Ascending aorta (tissue), 2 donors: ENCODE measurements at regions not wholly inside any gene's neighbourhood (a gene's known extent, or its start where the extent isn't known, plus 50 kb on each side); places are given as distances from the start of the nearest gene placed in this dataset.

Experiments
- DNase-seq, 2 donors: peaks; one replicate each; pipeline ENCODE4 v3.0.0-alpha.2; 2019; ENCODE audit warnings: low spot score in 2 of 2
- H3K27ac ChIP-seq, 2 donors: fragments of 200-600 bp; sonication (generic); one replicate each; pipeline ENCODE4 v1.5.1; 2016 to 2017; ENCODE audit warnings: mild to moderate bottlenecking in 1 of 2
- H3K27me3 ChIP-seq: fragments of 200-600 bp; sonication (generic); one replicate; pipeline ENCODE4 v1.5.1; 2017
- H3K36me3 ChIP-seq, 2 donors: fragments of 200-600 bp; sonication (generic); one replicate each; pipeline ENCODE4 v1.5.1; 2016
- H3K4me1 ChIP-seq, 2 donors: fragments of 200-600 bp; sonication (generic); one replicate each; pipeline ENCODE4 v1.5.1; 2016 to 2017; ENCODE audit warnings: mild to moderate bottlenecking in 1 of 2
- H3K4me3 ChIP-seq, 2 donors: fragments of 200-600 bp; sonication (generic); one replicate each; pipeline ENCODE4 v1.5.1; 2016 to 2017; ENCODE audit warnings: mild to moderate bottlenecking in 1 of 2
- H3K9me3 ChIP-seq, 2 donors: fragments of 200-600 bp; sonication (generic); one replicate each; pipeline ENCODE4 v1.5.1; 2016
- CTCF ChIP-seq, 3 experiments: fragments of 200-600 bp in 2 of 3; fragments of 450-650 bp in 1 of 3; sonication (generic) in 2 of 3; IDR thresholded peaks; one replicate each; pipeline ENCODE4 v1.5.1; 2016 to 2019; ENCODE audit warnings: antibody characterized with exemption in 3 of 3, mild to moderate bottlenecking in 1 of 3, moderate library complexity in 1 of 3
- intact Hi-C: fragments of 100-400 bp; cut with DNase I; formaldehyde crosslinking; loops from one replicate; pipeline ENCODE4 v1.15.1; 2023

DNA sequence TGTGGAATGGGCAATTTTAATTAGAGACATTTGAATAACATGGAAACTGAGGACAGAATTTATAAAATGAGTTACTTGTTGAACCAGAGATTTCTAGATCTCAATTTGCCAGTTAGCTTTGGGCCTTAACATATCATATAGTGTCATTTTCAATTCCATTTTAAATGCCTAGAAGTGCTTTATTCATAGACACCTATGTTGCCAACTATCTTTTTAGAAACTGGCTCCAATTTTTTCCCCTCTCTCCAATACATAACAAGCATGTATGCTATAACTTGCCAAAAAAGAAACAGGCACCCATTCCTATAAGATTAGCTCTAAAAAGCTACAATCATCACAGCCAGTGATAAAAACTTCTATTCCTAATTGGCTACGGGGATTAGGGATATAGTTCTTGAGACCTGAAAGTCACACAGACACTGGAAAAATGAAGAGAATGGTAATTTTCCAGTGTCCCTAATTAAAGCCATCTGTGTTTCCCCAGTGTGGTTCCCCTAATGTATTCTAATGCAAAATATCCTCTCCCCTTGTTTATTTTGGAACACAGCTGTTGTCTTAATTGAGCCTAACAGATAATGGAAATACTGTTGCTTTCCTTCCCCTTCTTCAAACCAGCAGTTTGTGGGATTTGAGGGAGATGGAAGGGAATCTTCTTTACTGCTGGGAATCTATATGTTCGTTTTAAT, 205.5 kb upstream of the FSHR start:
- Histone ChIP-seq H3K36me3 (no peaks in the 10 kb centered on the region), H3K4me1 (no peaks in the 10 kb centered on the region), H3K4me3 (no peak overlapping the region), H3K9me3 (no peaks in the 10 kb centered on the region), H3K27ac (no peak overlapping the region), H3K27me3 (no peaks in the 10 kb centered on the region)
- TF ChIP-seq CTCF (IDR thresholded peaks at IDR 0.05), result no peak
- intact Hi-C loops, result no loop called here
- no peak for DNase-seq

- no peaks in the 10 kb centered on the region for H3K9me3 ChIP-seq
- no peak for DNase-seq
- no peaks in the 10 kb centered on the region for H3K4me1 ChIP-seq
- intact Hi-C loops, result no loop called here
- no peak for TF ChIP-seq CTCF (IDR thresholded peaks at IDR 0.05)
- H3K27me3 ChIP-seq, result no peaks in the 10 kb centered on the region
- H3K36me3 ChIP-seq, result no peaks in the 10 kb centered on the region
- no peak overlapping the region for H3K27ac ChIP-seq
- no peak overlapping the region for H3K4me3 ChIP-seq
Observed at GRCh38 chr2:49355611-49356010, 201.3 kb upstream of the FSHR start.

GRCh38 chr2:49351560-49351959, 197.2 kb upstream of the FSHR start:
- TF ChIP-seq CTCF (IDR thresholded peaks at IDR 0.05), result no peak
- H3K4me1 ChIP-seq, result no peaks in the 10 kb centered on the region
- H3K27ac ChIP-seq, result no peak overlapping the region
- no peak for DNase-seq
- intact Hi-C loops, result no loop called here
- H3K4me3 ChIP-seq, result no peak overlapping the region
- no peaks in the 10 kb centered on the region for H3K36me3 ChIP-seq
- H3K27me3 ChIP-seq, result no peaks in the 10 kb centered on the region
- H3K9me3 ChIP-seq, result no peaks in the 10 kb centered on the region

GRCh38 chr2:49343638-49344037, 189.3 kb upstream of the FSHR start:
- H3K27me3 ChIP-seq, result no peaks in the 10 kb centered on the region
- no peaks in the 10 kb centered on the region for H3K4me1 ChIP-seq
- DNase-seq, result no peak
- H3K36me3 ChIP-seq, result no peaks in the 10 kb centered on the region
- intact Hi-C loops, result no loop called here
- H3K27ac ChIP-seq, result no peak overlapping the region
- H3K4me3 ChIP-seq, result no peak overlapping the region
- TF ChIP-seq CTCF (IDR thresholded peaks at IDR 0.05), result no peak
- no peaks in the 10 kb centered on the region for H3K9me3 ChIP-seq

- no peaks in the 10 kb centered on the region for H3K4me1 ChIP-seq
- H3K9me3 ChIP-seq, result no peaks in the 10 kb centered on the region
- intact Hi-C loops, result no loop called here
- DNase-seq, result no peak
- TF ChIP-seq CTCF (IDR thresholded peaks at IDR 0.05), result no peak
- no peak overlapping the region for H3K27ac ChIP-seq
- H3K36me3 ChIP-seq, result no peaks in the 10 kb centered on the region
- H3K4me3 ChIP-seq, result no peak overlapping the region
- no peaks in the 10 kb centered on the region for H3K27me3 ChIP-seq
Observed at GRCh38 chr2:49342156-49342555, 187.8 kb upstream of the FSHR start.

DNA sequence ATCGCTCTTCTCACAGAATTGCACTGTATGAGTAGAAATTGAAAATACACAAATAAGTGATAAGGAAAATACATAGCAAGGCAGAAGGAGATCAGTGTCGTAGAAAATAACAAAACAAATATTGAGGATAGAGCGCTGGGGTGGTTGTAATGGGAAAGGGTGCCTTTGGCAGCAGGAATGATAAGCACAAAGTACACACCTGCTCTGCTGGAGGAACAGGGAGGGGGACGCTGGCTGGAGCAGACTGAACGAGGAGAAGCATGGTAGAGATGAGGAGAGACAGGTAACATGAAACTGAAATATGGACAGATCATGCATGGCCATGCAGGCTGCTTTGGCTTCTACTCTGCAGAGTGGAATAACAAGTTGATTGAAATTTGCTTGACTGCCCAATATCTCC, 181.2 kb upstream of the FSHR start:
- Histone ChIP-seq H3K4me1 (no peaks in the 10 kb centered on the region), H3K4me3 (no peak overlapping the region), H3K27ac (no peak overlapping the region), H3K9me3 (no peaks in the 10 kb centered on the region), H3K27me3 (no peaks in the 10 kb centered on the region), H3K36me3 (no peaks in the 10 kb centered on the region)
- DNase-seq, result no peak
- TF ChIP-seq CTCF (IDR thresholded peaks at IDR 0.05), result no peak
- intact Hi-C loops, result no loop called here
